CD14-positive monocyte (primary cell): ENCODE measurements at regions not wholly inside any gene's neighbourhood (a gene's known extent, or its start where the extent isn't known, plus 50 kb on each side); places are given as distances from the start of the nearest gene placed in this dataset.

ENCODE experiments used
- DNase-seq, 3 donors: peaks; one replicate each; pipeline ENCODE4 v3.0.0-alpha.2; 2011 to 2022
- H2AFZ ChIP-seq: 2 replicates; pipeline ENCODE4 v1.6.0; 2012; ENCODE audit warnings: mild to moderate bottlenecking, low read depth, low read length, inconsistent platforms; ENCODE audit not compliant: insufficient read depth, poor library complexity, severe bottlenecking
- H3K27ac ChIP-seq, 2 donors: 1 replicate in 1 of 2; 2 replicates in 1 of 2; pipeline ENCODE4 v1.5.1; 2012 to 2013; ENCODE audit warnings: low read length in 2 of 2, control low read depth in 1 of 2, inconsistent platforms in 1 of 2, low read depth in 1 of 2, mild to moderate bottlenecking in 1 of 2
- H3K27me3 ChIP-seq, 2 donors: one replicate each; pipeline versions ENCODE4 v1.6.0 to v1.6.1; 2011 to 2013; ENCODE audit warnings: low read length in 2 of 2; ENCODE audit not compliant: control insufficient read depth in 2 of 2, insufficient read depth in 2 of 2
- H3K36me3 ChIP-seq, 2 donors: replicated peaks in 1 of 2; 1 replicate in 1 of 2; 2 replicates in 1 of 2; pipeline versions ENCODE4 v1.5.1 to v1.6.1; 2012 to 2013; ENCODE audit warnings: low read length in 2 of 2, control low read depth in 1 of 2, inconsistent platforms in 1 of 2, mild to moderate bottlenecking in 1 of 2; ENCODE audit not compliant: insufficient read depth in 2 of 2, control insufficient read depth in 1 of 2
- H3K4me1 ChIP-seq, 2 donors: 1 replicate in 1 of 2; 2 replicates in 1 of 2; pipeline versions ENCODE4 v1.5.1 to v1.6.1; 2012 to 2013; ENCODE audit warnings: low read length in 2 of 2, control low read depth in 1 of 2, inconsistent platforms in 1 of 2, mild to moderate bottlenecking in 1 of 2, moderate library complexity in 1 of 2; ENCODE audit not compliant: insufficient read depth in 2 of 2, control insufficient read depth in 1 of 2
- H3K4me2 ChIP-seq: replicated peaks from 2 replicates; pipeline ENCODE3; 2012; ENCODE audit warnings: low read length, moderate library complexity, mild to moderate bottlenecking; ENCODE audit not compliant: poor library complexity, severe bottlenecking; ENCODE audit errors: extremely low read depth
- H3K4me3 ChIP-seq, 3 experiments: fragments of 200-600 bp in 1 of 3; sonication (generic) in 1 of 3; replicated peaks in 1 of 3; 1 replicate in 2 of 3; 2 replicates in 1 of 3; pipeline ENCODE4 v1.5.1; 2011 to 2013; ENCODE audit warnings: low read length in 3 of 3, mild to moderate bottlenecking in 3 of 3, control low read depth in 2 of 3, low read depth in 2 of 3, inconsistent platforms in 1 of 3, moderate library complexity in 1 of 3
- H3K79me2 ChIP-seq: 2 replicates; pipeline ENCODE4 v1.6.0; 2012; ENCODE audit warnings: mild to moderate bottlenecking, control low read depth, inconsistent platforms, low read length, moderate library complexity; ENCODE audit not compliant: insufficient read depth
- H3K9ac ChIP-seq: 2 replicates; pipeline ENCODE4 v1.6.0; 2017; ENCODE audit warnings: low read length, mild to moderate bottlenecking; ENCODE audit not compliant: insufficient read depth, poor library complexity, severe bottlenecking
- H3K9me3 ChIP-seq, 2 donors: replicated peaks in 1 of 2; 1 replicate in 1 of 2; 2 replicates in 1 of 2; pipeline versions ENCODE4 v1.5.1 to v1.6.1; 2012 to 2013; ENCODE audit warnings: low read length in 2 of 2, control low read depth in 1 of 2; ENCODE audit not compliant: control insufficient read depth in 1 of 2, insufficient read depth in 1 of 2
- H4K20me1 ChIP-seq: 2 replicates; pipeline ENCODE4 v1.6.0; 2012; ENCODE audit warnings: mild to moderate bottlenecking, low read length, control low read depth, moderate library complexity; ENCODE audit not compliant: insufficient read depth
- H3K27ac Mint-ChIP-seq, 7 donors: one replicate each; pipeline ENCODE4 v1.8.0; 2020; ENCODE audit warnings: mild to moderate bottlenecking in 7 of 7, mixed read lengths in 7 of 7, moderate library complexity in 6 of 7, inconsistent platforms in 2 of 7
- H3K27me3 Mint-ChIP-seq, 3 donors: one replicate each; pipeline ENCODE4 v1.8.0; 2021 to 2022; ENCODE audit warnings: low read depth in 3 of 3, mild to moderate bottlenecking in 3 of 3, mixed read lengths in 3 of 3, moderate library complexity in 3 of 3, inconsistent platforms in 1 of 3
- H3K36me3 Mint-ChIP-seq, 2 donors: one replicate each; pipeline ENCODE4 v1.8.0; 2020; ENCODE audit warnings: mixed read lengths in 2 of 2, inconsistent platforms in 1 of 2, mild to moderate bottlenecking in 1 of 2
- H3K4me1 Mint-ChIP-seq: one replicate; pipeline ENCODE4 v1.8.0; 2020; ENCODE audit warnings: mild to moderate bottlenecking, mixed read lengths
- H3K4me3 Mint-ChIP-seq, 2 donors: one replicate each; pipeline ENCODE4 v1.8.0; 2020; ENCODE audit warnings: mild to moderate bottlenecking in 2 of 2, mixed read lengths in 2 of 2, moderate library complexity in 1 of 2
- H3K9me3 Mint-ChIP-seq, 7 donors: one replicate each; pipeline ENCODE4 v1.8.0; 2020 to 2022; ENCODE audit warnings: mixed read lengths in 7 of 7, mild to moderate bottlenecking in 6 of 7, moderate library complexity in 6 of 7, inconsistent platforms in 2 of 7
- WGBS: methylation state at CpG from one replicate; pipeline ENCODE4 v1.1.5; 2013; ENCODE audit warnings: missing lambda C conversion rate; ENCODE audit not compliant: insufficient coverage; 5-methylcytosine and 5-hydroxymethylcytosine counted together
- intact Hi-C, 2 donors: fragments of 100-400 bp; cut with micrococcal nuclease; formaldehyde crosslinking; loops; one replicate each; pipeline versions ENCODE4 v1.15.0 to v1.15.1; 2023
- TF ChIP-seq, protein P1 (sequence below): fragments of 200-600 bp; IDR thresholded peaks from one replicate; pipeline ENCODE4 v1.8.0; 2022; ENCODE audit warnings: antibody characterized with exemption, mild to moderate bottlenecking

DNA sequence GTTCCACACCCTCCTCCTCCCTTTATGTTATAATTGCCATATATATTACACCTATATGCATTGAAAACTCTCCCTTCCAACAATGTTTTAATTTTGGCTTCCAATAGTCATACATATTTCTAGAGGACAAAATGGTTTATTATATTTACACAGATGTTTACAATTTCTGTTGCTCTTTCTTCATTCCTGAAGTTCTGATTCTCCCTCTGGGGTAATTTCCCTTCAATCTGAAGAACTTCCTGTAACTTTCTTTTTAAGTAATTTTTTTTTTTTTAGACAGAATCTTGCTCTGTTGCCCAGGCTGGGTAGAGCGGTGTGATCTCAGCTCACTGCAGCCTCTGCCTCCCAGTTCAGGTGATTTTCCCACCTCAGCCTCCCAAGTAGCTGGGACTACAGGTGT is 173.0 kb upstream of the MAP1B start:
- H3K4me1 Mint-ChIP-seq = no peaks in the 10 kb centered on the region
- H3K9me3 ChIP-seq = peaks cover 0 to 3% of the 10 kb centered on the region in 2 donors
- no peaks in the 10 kb centered on the region for H3K36me3 Mint-ChIP-seq
- H3K27ac Mint-ChIP-seq = no peak overlapping the region
- intact Hi-C loops = no loop called here
- peaks cover 0 to 7% (median 6%) of the 10 kb centered on the region in 3 donors for H3K27me3 Mint-ChIP-seq
- no peak overlapping the region for H3K4me2 ChIP-seq
- no peak overlapping the region for H3K4me3 Mint-ChIP-seq
- no peaks in the 10 kb centered on the region for H3K4me1 ChIP-seq
- DNase-seq = no peak
- H3K9ac ChIP-seq = no peak overlapping the region
- H3K27me3 ChIP-seq = no peaks in the 10 kb centered on the region
- no peaks in the 10 kb centered on the region for H3K36me3 ChIP-seq
- WGBS = no CpG with 5 or more reads among the region's 1 CpG
- TF ChIP-seq, protein P1, sequence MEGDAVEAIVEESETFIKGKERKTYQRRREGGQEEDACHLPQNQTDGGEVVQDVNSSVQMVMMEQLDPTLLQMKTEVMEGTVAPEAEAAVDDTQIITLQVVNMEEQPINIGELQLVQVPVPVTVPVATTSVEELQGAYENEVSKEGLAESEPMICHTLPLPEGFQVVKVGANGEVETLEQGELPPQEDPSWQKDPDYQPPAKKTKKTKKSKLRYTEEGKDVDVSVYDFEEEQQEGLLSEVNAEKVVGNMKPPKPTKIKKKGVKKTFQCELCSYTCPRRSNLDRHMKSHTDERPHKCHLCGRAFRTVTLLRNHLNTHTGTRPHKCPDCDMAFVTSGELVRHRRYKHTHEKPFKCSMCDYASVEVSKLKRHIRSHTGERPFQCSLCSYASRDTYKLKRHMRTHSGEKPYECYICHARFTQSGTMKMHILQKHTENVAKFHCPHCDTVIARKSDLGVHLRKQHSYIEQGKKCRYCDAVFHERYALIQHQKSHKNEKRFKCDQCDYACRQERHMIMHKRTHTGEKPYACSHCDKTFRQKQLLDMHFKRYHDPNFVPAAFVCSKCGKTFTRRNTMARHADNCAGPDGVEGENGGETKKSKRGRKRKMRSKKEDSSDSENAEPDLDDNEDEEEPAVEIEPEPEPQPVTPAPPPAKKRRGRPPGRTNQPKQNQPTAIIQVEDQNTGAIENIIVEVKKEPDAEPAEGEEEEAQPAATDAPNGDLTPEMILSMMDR = no peak
- H3K4me3 ChIP-seq = no peak overlapping the region
- no peak overlapping the region for H2AFZ ChIP-seq
- no peaks in the 10 kb centered on the region for H3K79me2 ChIP-seq
- no peak overlapping the region for H3K27ac ChIP-seq
- peaks cover 0 to 6% (median 3%) of the 10 kb centered on the region in 7 donors for H3K9me3 Mint-ChIP-seq
- H4K20me1 ChIP-seq = no peaks in the 10 kb centered on the region

DNA sequence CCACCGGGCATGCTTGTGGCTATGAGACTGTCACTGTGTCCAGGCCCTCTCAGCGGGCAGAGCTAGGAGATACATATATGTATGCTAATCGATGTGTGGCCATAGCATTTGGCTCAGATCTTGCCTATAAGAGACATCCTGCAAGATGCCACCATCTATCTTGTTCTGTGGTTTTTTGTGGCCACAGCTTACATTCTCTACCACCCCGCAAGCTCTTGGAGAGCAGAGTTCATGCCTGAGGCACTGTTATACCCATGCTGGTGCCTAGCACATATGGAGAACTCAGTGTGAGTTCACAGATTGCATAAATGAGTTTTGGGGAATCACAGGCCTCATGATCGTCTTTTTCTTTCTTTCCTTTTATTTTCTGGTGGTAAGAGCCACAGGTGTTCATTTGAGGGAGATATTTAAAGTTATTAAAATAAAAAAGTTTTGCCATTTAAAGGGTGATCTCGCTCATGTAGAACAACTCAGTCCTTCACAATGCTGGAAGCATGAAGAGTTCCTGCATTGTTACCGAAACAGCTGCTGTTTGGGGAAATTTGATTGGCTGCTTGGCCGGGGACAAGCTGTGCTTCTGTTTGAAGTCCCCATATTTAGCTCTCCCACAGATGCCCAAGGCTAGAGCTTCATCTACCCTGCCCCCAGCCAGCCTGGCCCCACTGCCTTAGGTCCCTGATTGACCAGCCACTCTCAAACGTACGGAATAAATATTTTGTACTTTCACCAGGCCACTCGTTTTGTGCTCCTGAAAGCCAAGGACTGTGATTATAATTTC is 169.2 kb upstream of the MAP1B start:
- DNase-seq = no peak
- no peak overlapping the region for H3K4me2 ChIP-seq
- H3K4me3 ChIP-seq = no peak overlapping the region
- Mint-ChIP-seq H3K9me3 (peaks cover 0 to 8% (median 3%) of the 10 kb centered on the region in 7 donors), H3K4me1 (no peaks in the 10 kb centered on the region), H3K27me3 (peaks cover 0 to 4% (median 4%) of the 10 kb centered on the region in 3 donors), H3K4me3 (no peak overlapping the region), H3K27ac (peak overlapping the region in 1 of 7 donors; percentile 31), H3K36me3 (no peaks in the 10 kb centered on the region)
- no peaks in the 10 kb centered on the region for H3K36me3 ChIP-seq
- no peaks in the 10 kb centered on the region for H3K79me2 ChIP-seq
- 98% methylated on average over 5 of the region's 11 CpGs for WGBS
- H2AFZ ChIP-seq = no peak overlapping the region
- H3K9me3 ChIP-seq = peaks cover 0 to 3% of the 10 kb centered on the region in 2 donors
- no peak overlapping the region for H3K27ac ChIP-seq
- H4K20me1 ChIP-seq = no peaks in the 10 kb centered on the region
- H3K27me3 ChIP-seq = no peaks in the 10 kb centered on the region
- no peak overlapping the region for H3K9ac ChIP-seq
- no peaks in the 10 kb centered on the region for H3K4me1 ChIP-seq
- intact Hi-C loops = no loop called here
- TF ChIP-seq, protein P1 = no peak
